HL-60 (cell line): ENCODE measurements at regions not wholly inside any gene's neighbourhood (a gene's known extent, or its start where the extent isn't known, plus 50 kb on each side); places are given as distances from the start of the nearest gene placed in this dataset.

Experiments used
- CTCF ChIP-seq: IDR thresholded peaks from one replicate; pipeline ENCODE4 v1.5.1; 2011; ENCODE audit warnings: low read length, control low read depth, inconsistent platforms; ENCODE audit not compliant: insufficient read depth
- GABPA ChIP-seq: IDR thresholded peaks from 2 replicates; pipeline ENCODE4 v1.6.1; 2012; ENCODE audit warnings: low read depth
- POLR2AphosphoS5 ChIP-seq: IDR thresholded peaks from 2 replicates; pipeline ENCODE4 v1.6.1; 2012; ENCODE audit warnings: low read depth
- SPI1 ChIP-seq: IDR thresholded peaks from 2 replicates; pipeline ENCODE4 v1.6.1; 2012; ENCODE audit warnings: low read depth, mild to moderate bottlenecking, borderline replicate concordance
- TF ChIP-seq, protein P1 (sequence below): IDR thresholded peaks from 2 replicates; pipeline ENCODE4 v1.6.1; 2012; ENCODE audit warnings: low read depth; ENCODE audit not compliant: insufficient replicate concordance

DNA sequence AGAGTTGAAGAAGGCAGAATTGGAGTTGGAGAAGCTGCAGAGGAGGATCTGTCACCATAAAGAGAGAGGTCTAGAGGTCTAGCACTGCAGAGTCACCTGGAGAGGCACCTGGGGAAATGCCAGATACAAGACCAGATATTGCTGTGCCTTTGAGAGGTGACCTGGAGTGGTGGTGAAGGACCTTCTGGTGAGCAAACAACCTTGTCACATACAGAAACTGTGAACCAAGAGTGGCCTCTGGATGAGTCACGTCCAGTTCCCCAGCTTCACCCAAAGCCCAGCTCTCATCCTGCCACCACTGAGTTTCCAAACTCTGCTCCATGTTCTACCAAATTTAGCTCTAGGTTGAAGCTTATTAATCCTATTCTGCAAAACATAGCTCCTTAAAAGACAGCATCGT lies 131.1 kb upstream of the FBXL7 start:
- TF ChIP-seq CTCF, result no peak
- TF ChIP-seq, protein P1, sequence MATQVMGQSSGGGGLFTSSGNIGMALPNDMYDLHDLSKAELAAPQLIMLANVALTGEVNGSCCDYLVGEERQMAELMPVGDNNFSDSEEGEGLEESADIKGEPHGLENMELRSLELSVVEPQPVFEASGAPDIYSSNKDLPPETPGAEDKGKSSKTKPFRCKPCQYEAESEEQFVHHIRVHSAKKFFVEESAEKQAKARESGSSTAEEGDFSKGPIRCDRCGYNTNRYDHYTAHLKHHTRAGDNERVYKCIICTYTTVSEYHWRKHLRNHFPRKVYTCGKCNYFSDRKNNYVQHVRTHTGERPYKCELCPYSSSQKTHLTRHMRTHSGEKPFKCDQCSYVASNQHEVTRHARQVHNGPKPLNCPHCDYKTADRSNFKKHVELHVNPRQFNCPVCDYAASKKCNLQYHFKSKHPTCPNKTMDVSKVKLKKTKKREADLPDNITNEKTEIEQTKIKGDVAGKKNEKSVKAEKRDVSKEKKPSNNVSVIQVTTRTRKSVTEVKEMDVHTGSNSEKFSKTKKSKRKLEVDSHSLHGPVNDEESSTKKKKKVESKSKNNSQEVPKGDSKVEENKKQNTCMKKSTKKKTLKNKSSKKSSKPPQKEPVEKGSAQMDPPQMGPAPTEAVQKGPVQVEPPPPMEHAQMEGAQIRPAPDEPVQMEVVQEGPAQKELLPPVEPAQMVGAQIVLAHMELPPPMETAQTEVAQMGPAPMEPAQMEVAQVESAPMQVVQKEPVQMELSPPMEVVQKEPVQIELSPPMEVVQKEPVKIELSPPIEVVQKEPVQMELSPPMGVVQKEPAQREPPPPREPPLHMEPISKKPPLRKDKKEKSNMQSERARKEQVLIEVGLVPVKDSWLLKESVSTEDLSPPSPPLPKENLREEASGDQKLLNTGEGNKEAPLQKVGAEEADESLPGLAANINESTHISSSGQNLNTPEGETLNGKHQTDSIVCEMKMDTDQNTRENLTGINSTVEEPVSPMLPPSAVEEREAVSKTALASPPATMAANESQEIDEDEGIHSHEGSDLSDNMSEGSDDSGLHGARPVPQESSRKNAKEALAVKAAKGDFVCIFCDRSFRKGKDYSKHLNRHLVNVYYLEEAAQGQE, result no peak
- TF ChIP-seq POLR2AphosphoS5, result no peak
- no peak for TF ChIP-seq SPI1
- TF ChIP-seq GABPA, result no peak
